ENCODE measurements at regions not wholly inside any gene's neighbourhood (a gene's known extent, or its start where the extent isn't known, plus 50 kb on each side); places are given as distances from the start of the nearest gene placed in this dataset.

DNA sequence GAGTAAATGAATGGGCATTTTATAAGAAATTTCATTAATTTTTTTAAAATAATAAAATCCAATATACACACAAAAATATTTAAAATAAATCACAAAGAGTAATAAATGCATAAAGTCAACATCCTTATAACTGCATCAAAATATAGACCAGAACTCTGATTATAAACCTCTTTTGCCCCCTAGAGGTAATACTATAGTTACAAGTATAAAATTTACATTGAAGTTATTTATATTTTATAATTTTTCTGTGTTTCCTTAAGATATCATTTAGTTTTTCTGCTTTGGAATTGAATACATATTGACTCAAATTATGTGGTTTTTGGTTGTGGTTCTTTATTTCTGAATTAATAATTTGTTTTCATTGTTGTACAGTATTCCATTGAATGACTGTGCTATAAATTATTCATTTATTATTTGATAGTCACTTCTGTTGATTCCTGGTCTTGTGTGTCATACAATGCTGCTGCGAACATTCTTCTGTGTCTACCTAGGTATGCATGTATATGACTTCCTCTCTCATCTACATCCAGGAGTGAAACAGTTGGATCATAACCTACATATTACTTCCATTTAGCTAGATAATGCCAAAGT lies 673.6 kb downstream of the IPMK start:
- TF ChIP-seq, protein P1, sequence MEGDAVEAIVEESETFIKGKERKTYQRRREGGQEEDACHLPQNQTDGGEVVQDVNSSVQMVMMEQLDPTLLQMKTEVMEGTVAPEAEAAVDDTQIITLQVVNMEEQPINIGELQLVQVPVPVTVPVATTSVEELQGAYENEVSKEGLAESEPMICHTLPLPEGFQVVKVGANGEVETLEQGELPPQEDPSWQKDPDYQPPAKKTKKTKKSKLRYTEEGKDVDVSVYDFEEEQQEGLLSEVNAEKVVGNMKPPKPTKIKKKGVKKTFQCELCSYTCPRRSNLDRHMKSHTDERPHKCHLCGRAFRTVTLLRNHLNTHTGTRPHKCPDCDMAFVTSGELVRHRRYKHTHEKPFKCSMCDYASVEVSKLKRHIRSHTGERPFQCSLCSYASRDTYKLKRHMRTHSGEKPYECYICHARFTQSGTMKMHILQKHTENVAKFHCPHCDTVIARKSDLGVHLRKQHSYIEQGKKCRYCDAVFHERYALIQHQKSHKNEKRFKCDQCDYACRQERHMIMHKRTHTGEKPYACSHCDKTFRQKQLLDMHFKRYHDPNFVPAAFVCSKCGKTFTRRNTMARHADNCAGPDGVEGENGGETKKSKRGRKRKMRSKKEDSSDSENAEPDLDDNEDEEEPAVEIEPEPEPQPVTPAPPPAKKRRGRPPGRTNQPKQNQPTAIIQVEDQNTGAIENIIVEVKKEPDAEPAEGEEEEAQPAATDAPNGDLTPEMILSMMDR (IDR thresholded peaks at IDR 0.05) = no peak
- no peak for TF ChIP-seq POLR2A (IDR thresholded peaks at IDR 0.05)

Measured in esophagus squamous epithelium (tissue), 4 donors.